ENCODE measurements at regions not wholly inside any gene's neighbourhood (a gene's known extent, or its start where the extent isn't known, plus 50 kb on each side); places are given as distances from the start of the nearest gene placed in this dataset.

GRCh38 chr19:31121501-31121900, 227.7 kb downstream of the TSHZ3 start:
- Histone ChIP-seq H3K9me3 (ENCODE audit: control insufficient read depth in 2 of 2, insufficient read depth in 1 of 2, low read depth in 1 of 2, low read length in 1 of 2) (no peaks in the 10 kb centered on the region), H3K4me1 (ENCODE audit: control insufficient read depth in 3 of 3, insufficient read depth in 2 of 3, low read depth in 1 of 3, low read length in 2 of 3) (no peaks in the 10 kb centered on the region), H3K36me3 (ENCODE audit: control insufficient read depth in 3 of 3, insufficient read depth in 2 of 3, low read depth in 1 of 3, low read length in 3 of 3) (no peaks in the 10 kb centered on the region), H3K4me3 (ENCODE audit: low read depth in 1 of 3, low read length in 3 of 3) (no peak overlapping the region), H3K27me3 (ENCODE audit: control insufficient read depth in 3 of 3, insufficient read depth in 3 of 3, low read length in 3 of 3) (no peaks in the 10 kb centered on the region), H3K27ac (ENCODE audit: low read depth in 1 of 3, low read length in 2 of 3) (no peak overlapping the region)
- 20 to 73% (median 45%) methylated on average over 6 of the region's 6 CpGs for WGBS, 3 donors
- FAIRE-seq: no peak
- peak in 1 of 2 donors; percentile 6 for DNase-seq

GRCh38 chr19:31120952-31121351, 228.3 kb downstream of the TSHZ3 start:
- no peak overlapping the region for H3K27ac ChIP-seq (ENCODE audit: low read depth in 1 of 3, low read length in 2 of 3)
- H3K4me1 ChIP-seq (ENCODE audit: control insufficient read depth in 3 of 3, insufficient read depth in 2 of 3, low read depth in 1 of 3, low read length in 2 of 3): no peaks in the 10 kb centered on the region
- DNase-seq (no peak), FAIRE-seq (no peak)
- H3K36me3 ChIP-seq (ENCODE audit: control insufficient read depth in 3 of 3, insufficient read depth in 2 of 3, low read depth in 1 of 3, low read length in 3 of 3): no peaks in the 10 kb centered on the region
- no peak overlapping the region for H3K4me3 ChIP-seq (ENCODE audit: low read depth in 1 of 3, low read length in 3 of 3)
- 49 to 89% (median 76%) methylated on average over 6 of the region's 6 CpGs for WGBS, 3 donors
- no peaks in the 10 kb centered on the region for H3K9me3 ChIP-seq (ENCODE audit: control insufficient read depth in 2 of 2, insufficient read depth in 1 of 2, low read depth in 1 of 2, low read length in 1 of 2)
- no peaks in the 10 kb centered on the region for H3K27me3 ChIP-seq (ENCODE audit: control insufficient read depth in 3 of 3, insufficient read depth in 3 of 3, low read length in 3 of 3)

- no peak overlapping the region for H3K4me3 ChIP-seq (ENCODE audit: low read depth in 1 of 3, low read length in 3 of 3)
- no peaks in the 10 kb centered on the region for H3K36me3 ChIP-seq (ENCODE audit: control insufficient read depth in 3 of 3, insufficient read depth in 2 of 3, low read depth in 1 of 3, low read length in 3 of 3)
- no peak for FAIRE-seq
- H3K27me3 ChIP-seq (ENCODE audit: control insufficient read depth in 3 of 3, insufficient read depth in 3 of 3, low read length in 3 of 3): no peaks in the 10 kb centered on the region
- no peak overlapping the region for H3K27ac ChIP-seq (ENCODE audit: low read depth in 1 of 3, low read length in 2 of 3)
- H3K9me3 ChIP-seq (ENCODE audit: control insufficient read depth in 2 of 2, insufficient read depth in 1 of 2, low read depth in 1 of 2, low read length in 1 of 2): no peaks in the 10 kb centered on the region
- DNase-seq: no peak
- WGBS, 3 donors: 83 to 87% (median 84%) methylated on average over 5 of the region's 5 CpGs
- no peaks in the 10 kb centered on the region for H3K4me1 ChIP-seq (ENCODE audit: control insufficient read depth in 3 of 3, insufficient read depth in 2 of 3, low read depth in 1 of 3, low read length in 2 of 3)
These were observed 229.1 kb downstream of the TSHZ3 start for GRCh38 chr19:31119951-31120690.

GRCh38 chr19:31118986-31119385, 230.2 kb downstream of the TSHZ3 start:
- WGBS, 3 donors: 63 to 87% (median 85%) methylated on average over 4 of the region's 4 CpGs
- Histone ChIP-seq H3K27me3 (ENCODE audit: control insufficient read depth in 3 of 3, insufficient read depth in 3 of 3, low read length in 3 of 3) (no peaks in the 10 kb centered on the region), H3K4me3 (ENCODE audit: low read depth in 1 of 3, low read length in 3 of 3) (no peak overlapping the region), H3K27ac (ENCODE audit: low read depth in 1 of 3, low read length in 2 of 3) (no peak overlapping the region), H3K36me3 (ENCODE audit: control insufficient read depth in 3 of 3, insufficient read depth in 2 of 3, low read depth in 1 of 3, low read length in 3 of 3) (no peaks in the 10 kb centered on the region), H3K4me1 (ENCODE audit: control insufficient read depth in 3 of 3, insufficient read depth in 2 of 3, low read depth in 1 of 3, low read length in 2 of 3) (no peaks in the 10 kb centered on the region), H3K9me3 (ENCODE audit: control insufficient read depth in 2 of 2, insufficient read depth in 1 of 2, low read depth in 1 of 2, low read length in 1 of 2) (no peaks in the 10 kb centered on the region)
- FAIRE-seq: no peak
- no peak for DNase-seq

- WGBS, 3 donors: 58 to 79% (median 72%) methylated on average over 15 of the region's 15 CpGs
- FAIRE-seq (no peak), DNase-seq (no peak)
- no peaks in the 10 kb centered on the region for H3K4me1 ChIP-seq (ENCODE audit: control insufficient read depth in 3 of 3, insufficient read depth in 2 of 3, low read depth in 1 of 3, low read length in 2 of 3)
- H3K27me3 ChIP-seq (ENCODE audit: control insufficient read depth in 3 of 3, insufficient read depth in 3 of 3, low read length in 3 of 3): no peaks in the 10 kb centered on the region
- H3K27ac ChIP-seq (ENCODE audit: low read depth in 1 of 3, low read length in 2 of 3): no peak overlapping the region
- no peak overlapping the region for H3K4me3 ChIP-seq (ENCODE audit: low read depth in 1 of 3, low read length in 3 of 3)
- H3K9me3 ChIP-seq (ENCODE audit: control insufficient read depth in 2 of 2, insufficient read depth in 1 of 2, low read depth in 1 of 2, low read length in 1 of 2): no peaks in the 10 kb centered on the region
- H3K36me3 ChIP-seq (ENCODE audit: control insufficient read depth in 3 of 3, insufficient read depth in 2 of 3, low read depth in 1 of 3, low read length in 3 of 3): no peaks in the 10 kb centered on the region
These were observed 230.8 kb downstream of the TSHZ3 start for GRCh38 chr19:31118287-31118955.

- Histone ChIP-seq H3K36me3 (ENCODE audit: control insufficient read depth in 3 of 3, insufficient read depth in 2 of 3, low read depth in 1 of 3, low read length in 3 of 3) (no peaks in the 10 kb centered on the region), H3K9me3 (ENCODE audit: control insufficient read depth in 2 of 2, insufficient read depth in 1 of 2, low read depth in 1 of 2, low read length in 1 of 2) (no peaks in the 10 kb centered on the region), H3K4me3 (ENCODE audit: low read depth in 1 of 3, low read length in 3 of 3) (no peak overlapping the region), H3K27me3 (ENCODE audit: control insufficient read depth in 3 of 3, insufficient read depth in 3 of 3, low read length in 3 of 3) (no peaks in the 10 kb centered on the region), H3K27ac (ENCODE audit: low read depth in 1 of 3, low read length in 2 of 3) (no peak overlapping the region), H3K4me1 (ENCODE audit: control insufficient read depth in 3 of 3, insufficient read depth in 2 of 3, low read depth in 1 of 3, low read length in 2 of 3) (no peaks in the 10 kb centered on the region)
- FAIRE-seq (no peak), DNase-seq (no peak)
These were observed 234.7 kb downstream of the TSHZ3 start for GRCh38 chr19:31114585-31114984.

- WGBS, 3 donors: 23 to 44% (median 36%) methylated on average over 1 of the region's 1 CpG
- H3K27ac ChIP-seq (ENCODE audit: low read depth in 1 of 3, low read length in 2 of 3): no peak overlapping the region
- no peak for FAIRE-seq
These were observed 235.9 kb downstream of the TSHZ3 start for GRCh38 chr19:31113293-31113692.

GRCh38 chr19:31112158-31112557, 237.1 kb downstream of the TSHZ3 start:
- DNase-seq (no peak), FAIRE-seq (no peak)
- WGBS, 3 donors: 83 to 90% (median 89%) methylated on average over 9 of the region's 9 CpGs
- peaks cover 0 to 2% (median 0%) of the 10 kb centered on the region in 3 donors for H3K27me3 ChIP-seq (ENCODE audit: control insufficient read depth in 3 of 3, insufficient read depth in 3 of 3, low read length in 3 of 3)
- H3K9me3 ChIP-seq (ENCODE audit: control insufficient read depth in 2 of 2, insufficient read depth in 1 of 2, low read depth in 1 of 2, low read length in 1 of 2): no peaks in the 10 kb centered on the region
- H3K36me3 ChIP-seq (ENCODE audit: control insufficient read depth in 3 of 3, insufficient read depth in 2 of 3, low read depth in 1 of 3, low read length in 3 of 3): no peaks in the 10 kb centered on the region
- H3K4me1 ChIP-seq (ENCODE audit: control insufficient read depth in 3 of 3, insufficient read depth in 2 of 3, low read depth in 1 of 3, low read length in 2 of 3): no peaks in the 10 kb centered on the region
- no peak overlapping the region for H3K4me3 ChIP-seq (ENCODE audit: low read depth in 1 of 3, low read length in 3 of 3)
- H3K27ac ChIP-seq (ENCODE audit: low read depth in 1 of 3, low read length in 2 of 3): no peak overlapping the region

More at GRCh38 chr19:31113293-31113692, 235.9 kb downstream of the TSHZ3 start:
- Histone ChIP-seq H3K36me3 (ENCODE audit: control insufficient read depth in 3 of 3, insufficient read depth in 2 of 3, low read depth in 1 of 3, low read length in 3 of 3) (no peaks in the 10 kb centered on the region), H3K9me3 (ENCODE audit: control insufficient read depth in 2 of 2, insufficient read depth in 1 of 2, low read depth in 1 of 2, low read length in 1 of 2) (no peaks in the 10 kb centered on the region), H3K4me1 (ENCODE audit: control insufficient read depth in 3 of 3, insufficient read depth in 2 of 3, low read depth in 1 of 3, low read length in 2 of 3) (no peaks in the 10 kb centered on the region), H3K4me3 (ENCODE audit: low read depth in 1 of 3, low read length in 3 of 3) (no peak overlapping the region), H3K27me3 (ENCODE audit: control insufficient read depth in 3 of 3, insufficient read depth in 3 of 3, low read length in 3 of 3) (peaks cover 0 to 2% (median 0%) of the 10 kb centered on the region in 3 donors)
- no peak for DNase-seq
